SIG-M5 treated with dmso at 0.1 percent for 504 hours (cell line): ENCODE measurements at regions not wholly inside any gene's neighbourhood (a gene's known extent, or its start where the extent isn't known, plus 50 kb on each side); places are given as distances from the start of the nearest gene placed in this dataset.

Experiments
- DNase-seq: peaks from one replicate; lab custom pipeline; 2025; ENCODE audit not compliant: unreplicated experiment; lab: John Stamatoyannopoulos, UW

- DNase-seq, result no peak
These were observed 173.5 kb upstream of the SIX2 start for GRCh38 chr2:45182667-45183295.

GRCh38 chr2:45180779-45181178, 171.5 kb upstream of the SIX2 start:
- DNase-seq, result no peak

DNA sequence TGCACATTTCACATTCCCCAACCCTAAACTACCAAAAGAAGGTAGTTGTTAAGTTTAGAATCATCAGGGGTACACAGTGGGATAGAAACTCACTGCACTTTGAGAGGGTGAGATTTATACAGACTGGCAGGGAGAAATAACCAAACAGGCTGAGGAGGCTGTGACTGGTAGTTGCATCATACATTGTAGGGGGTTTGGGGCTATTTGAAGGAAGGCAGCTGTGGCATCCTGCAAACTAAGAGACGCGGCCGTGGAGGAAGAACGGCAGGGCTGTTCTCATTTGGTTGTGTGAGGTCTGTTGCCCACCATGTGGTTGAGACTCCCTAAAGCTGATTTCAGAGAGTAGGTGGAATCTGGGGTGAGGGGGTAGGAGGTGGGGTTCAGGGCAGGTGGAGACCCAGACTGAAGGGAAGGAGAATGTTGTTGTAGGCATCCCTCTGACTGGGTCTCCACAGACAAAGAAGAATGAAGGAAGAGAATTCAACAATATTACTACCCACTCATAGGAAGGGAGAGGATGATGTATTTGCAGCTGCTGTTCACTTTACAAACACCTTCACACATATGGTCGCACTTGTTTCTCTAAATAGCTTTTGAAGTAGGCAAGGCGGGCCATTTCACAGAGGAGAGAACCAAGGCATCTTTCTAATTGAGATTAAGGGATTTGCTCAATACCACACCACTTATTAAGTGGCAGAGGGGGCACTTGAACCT, 170.9 kb upstream of the SIX2 start:
- DNase-seq, result no peak

- no peak for DNase-seq
These were observed 169.6 kb upstream of the SIX2 start for GRCh38 chr2:45178854-45179253.

GRCh38 chr2:45178359-45178758, 169.1 kb upstream of the SIX2 start:
- DNase-seq, result no peak

- DNase-seq, result no peak
These were observed 168.6 kb upstream of the SIX2 start for GRCh38 chr2:45177870-45178269.

DNA sequence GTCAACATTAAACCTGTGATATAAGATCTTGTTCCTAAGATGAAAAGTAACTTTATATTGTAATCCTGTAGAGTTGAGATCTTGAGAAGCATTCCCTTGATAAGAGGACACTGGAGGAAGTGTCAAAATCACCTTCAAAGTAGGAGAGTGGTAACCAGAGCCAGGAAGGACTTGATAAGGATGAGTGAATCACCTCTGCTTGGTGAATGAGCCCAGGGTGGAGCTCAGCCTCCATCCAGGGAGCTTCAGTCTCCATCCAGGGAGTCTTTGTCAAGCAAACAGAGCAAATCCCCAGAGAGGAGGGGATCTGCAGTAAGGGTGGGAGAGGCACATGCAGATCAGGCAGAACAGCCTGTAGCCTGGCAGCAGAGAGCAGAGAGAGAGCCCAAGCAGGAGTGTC, 167.1 kb upstream of the SIX2 start:
- no peak for DNase-seq

DNA sequence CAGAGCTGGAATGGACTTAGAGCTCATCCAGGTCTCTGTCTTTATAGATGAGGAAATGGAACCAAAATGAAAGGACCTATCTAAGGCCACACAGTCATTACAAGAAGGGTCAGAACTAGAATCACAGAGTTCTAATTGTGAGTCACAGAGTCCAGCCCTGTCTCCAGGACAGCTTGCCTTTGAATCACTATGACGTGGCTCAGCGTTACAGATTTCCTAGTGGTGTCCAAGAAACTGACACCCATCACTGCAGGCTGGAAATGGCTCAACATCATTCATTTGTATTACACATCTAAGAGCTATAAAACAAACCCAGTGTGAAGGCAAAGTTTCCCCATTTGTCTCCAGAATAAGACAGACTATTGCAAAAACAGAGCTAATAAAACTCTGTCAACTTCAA, 164.3 kb upstream of the SIX2 start:
- DNase-seq, result no peak

DNA sequence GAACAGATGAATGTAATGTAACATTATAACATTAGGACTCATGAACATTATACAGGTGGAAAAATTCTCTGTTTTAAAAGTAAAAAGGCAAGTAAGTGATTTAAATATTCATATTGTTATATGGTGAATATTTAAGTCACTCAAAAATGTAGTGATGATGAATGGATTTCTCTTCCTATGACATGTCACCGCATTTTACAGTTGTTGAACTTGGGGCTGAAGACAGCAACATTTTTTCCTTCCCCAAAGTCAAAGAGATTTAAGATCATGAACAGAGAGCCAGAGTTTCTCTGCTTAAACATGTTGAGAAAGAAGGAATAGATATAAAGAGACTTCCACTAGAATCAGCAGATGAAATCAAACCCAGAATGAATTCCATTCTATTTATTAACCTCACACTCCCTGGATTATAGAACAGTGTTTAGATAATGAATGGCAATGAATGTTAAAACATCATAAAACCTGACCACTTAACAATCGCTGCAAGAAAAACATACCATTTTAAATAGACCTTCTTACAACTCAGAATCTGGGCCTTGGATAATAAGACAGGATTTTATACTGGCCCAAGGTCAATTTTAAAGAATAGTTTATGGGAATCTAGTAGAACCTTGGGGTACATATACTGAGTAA, 163.6 kb upstream of the SIX2 start:
- DNase-seq, result no peak

- no peak for DNase-seq
These were observed 162.9 kb upstream of the SIX2 start for GRCh38 chr2:45172142-45172541.

GRCh38 chr2:45171136-45171501, 161.9 kb upstream of the SIX2 start:
- DNase-seq, result no peak

DNA sequence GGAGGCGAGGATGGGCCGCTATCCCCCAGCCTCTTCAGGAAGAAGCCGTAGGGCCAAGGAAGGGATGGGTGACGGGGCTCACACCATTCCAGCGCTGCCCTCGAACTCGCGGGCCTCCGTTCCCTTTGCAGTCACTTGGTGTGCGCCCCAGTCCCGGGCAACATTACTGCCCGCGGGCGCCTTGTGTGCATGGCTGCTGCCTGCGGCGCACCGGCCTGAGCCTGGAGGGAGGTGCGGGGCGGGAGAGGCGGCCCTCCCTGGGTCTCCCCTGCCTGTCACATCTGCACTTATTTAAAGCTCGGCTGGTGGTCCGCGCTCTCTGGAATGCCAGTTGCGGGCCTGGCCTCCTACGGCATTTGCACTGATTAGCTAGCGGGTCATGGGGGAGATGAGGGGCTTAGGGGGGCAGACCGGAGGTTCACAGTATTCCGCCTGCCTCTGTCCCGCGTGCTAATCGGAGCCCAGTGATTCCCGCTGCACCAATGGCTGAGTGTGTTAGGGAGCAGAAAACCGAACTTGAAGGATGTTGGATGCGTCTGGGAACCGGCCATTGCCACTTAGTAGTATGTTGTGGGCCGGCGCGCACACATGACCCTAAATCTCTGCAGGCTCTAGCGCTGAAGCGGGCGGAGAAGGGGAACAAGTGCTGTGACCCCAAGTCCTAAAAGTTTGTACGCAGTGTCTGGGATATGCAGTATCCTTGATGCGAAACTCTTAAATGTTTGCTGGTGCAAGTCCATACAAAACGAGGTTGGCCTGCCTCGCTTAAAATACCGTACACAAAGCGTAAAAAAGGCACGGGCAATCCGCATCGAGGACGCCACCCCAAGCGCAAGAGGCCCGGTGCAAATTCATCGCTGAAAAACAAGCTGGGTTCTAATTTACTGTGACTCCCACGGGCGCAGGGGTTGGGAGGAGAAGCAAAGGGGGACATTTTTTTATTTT, 161.2 kb upstream of the SIX2 start:
- no peak for DNase-seq

DNA sequence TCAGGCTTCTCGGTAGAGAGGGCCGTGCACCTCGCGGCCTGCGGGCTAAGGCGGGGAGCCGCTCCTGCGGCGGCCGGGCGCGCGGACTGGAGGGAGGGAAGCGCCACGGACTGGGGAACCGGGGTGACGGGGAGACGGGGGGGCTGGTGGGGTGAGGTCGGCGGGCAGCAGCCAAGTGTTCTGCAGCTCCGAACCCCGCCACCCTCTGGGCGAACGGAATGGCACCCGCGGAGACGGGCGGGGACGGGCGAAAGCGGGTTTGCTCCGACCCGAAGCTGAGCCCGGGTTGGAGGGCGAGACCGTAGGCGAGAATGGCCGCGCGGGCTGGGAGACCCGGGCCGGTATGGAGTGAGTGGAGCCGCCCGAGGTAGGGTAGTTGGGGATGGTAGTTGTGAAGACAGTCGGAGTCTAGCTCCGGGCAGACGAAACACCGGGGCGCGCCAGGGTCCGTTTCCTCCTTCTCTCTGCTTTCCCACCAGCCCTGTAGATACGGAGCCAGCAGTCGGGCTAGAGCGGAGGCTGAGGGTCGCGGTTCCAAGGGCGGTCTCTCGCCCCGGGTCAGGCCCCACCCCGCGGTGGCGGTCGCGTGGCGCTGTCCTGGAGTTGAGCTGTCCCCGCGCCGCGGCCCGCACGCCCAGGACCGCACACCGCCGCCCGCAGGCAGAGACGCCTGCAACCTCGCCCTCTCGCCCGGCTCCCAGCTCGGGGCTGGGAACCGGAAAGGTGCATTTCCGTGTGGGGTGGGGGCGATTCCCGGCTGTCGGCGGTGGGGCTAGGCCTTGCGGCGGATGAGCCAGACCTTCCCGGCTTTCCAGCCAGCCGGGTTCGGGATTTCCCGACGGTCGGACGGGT, 160.3 kb upstream of the SIX2 start:
- DNase-seq, result no peak

GRCh38 chr2:45168711-45169338, 159.6 kb upstream of the SIX2 start:
- DNase-seq, result no peak

GRCh38 chr2:45167920-45168629, 158.8 kb upstream of the SIX2 start:
- DNase-seq, result no peak

DNA sequence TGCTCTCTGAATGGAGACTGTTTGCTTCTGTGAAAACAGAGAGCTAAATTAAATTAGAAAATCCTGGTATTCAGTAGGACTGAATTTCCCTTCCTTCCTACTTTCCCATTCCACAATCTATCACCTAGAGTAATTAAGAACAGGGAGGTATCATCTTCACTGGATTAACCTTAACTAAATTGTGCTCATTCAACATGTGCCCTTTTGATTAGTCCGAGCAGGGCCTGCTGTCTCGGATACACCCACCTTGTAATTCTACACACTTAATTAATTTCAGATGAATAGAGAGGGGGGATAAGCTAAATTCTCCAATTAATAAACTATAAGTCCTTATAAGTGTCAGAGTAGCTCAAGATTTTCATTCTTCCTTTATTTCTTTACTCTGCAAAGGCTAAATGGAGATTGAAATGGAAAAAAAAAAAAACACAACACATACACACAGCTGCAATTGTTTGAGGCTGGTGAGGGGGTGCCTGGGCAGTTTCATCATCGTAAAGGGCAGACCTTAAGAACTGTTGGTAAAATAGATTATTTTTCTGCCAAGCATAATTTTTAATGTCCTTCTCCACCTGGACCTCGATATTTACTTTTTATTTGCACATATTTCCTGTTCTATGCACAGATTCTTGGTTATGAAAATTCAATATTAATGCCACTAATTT, 157.1 kb upstream of the SIX2 start:
- no peak for DNase-seq

DNA sequence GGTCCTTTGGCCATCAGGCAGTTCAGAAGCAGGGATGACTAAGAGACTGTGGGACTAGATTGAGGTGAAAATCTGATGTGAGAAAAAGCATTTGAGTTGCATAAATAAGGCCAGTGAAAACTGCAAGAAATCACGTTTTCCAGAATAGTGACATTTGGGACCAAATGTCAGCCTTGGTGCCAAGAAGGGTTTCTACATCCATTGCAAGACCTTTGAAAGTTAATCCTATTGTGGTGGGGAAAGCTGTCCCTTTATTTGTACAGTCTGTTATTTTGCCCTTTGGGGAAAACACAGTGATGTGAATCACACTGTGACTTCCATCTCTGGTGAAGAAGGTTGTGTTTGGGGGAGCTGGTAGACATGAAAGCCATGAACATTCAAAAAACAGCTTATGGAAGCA, 153.5 kb upstream of the SIX2 start:
- DNase-seq, result no peak

GRCh38 chr2:45156605-45157004, 147.4 kb upstream of the SIX2 start:
- no peak for DNase-seq

- DNase-seq, result no peak
These were observed 145.4 kb upstream of the SIX2 start for GRCh38 chr2:45154606-45155155.
